Prostate gland (tissue), 2 donors: ENCODE measurements at regions not wholly inside any gene's neighbourhood (a gene's known extent, or its start where the extent isn't known, plus 50 kb on each side); places are given as distances from the start of the nearest gene placed in this dataset.

ENCODE experiments used
- DNase-seq: peaks from one replicate; pipeline ENCODE4 v3.0.0-alpha.2; 2019; ENCODE audit warnings: low spot score
- H3K27ac ChIP-seq, 2 donors: fragments of 200-600 bp; sonication (generic); 2 replicates each; pipeline ENCODE4 v1.5.1; 2017 to 2019
- H3K27me3 ChIP-seq: fragments of 200-600 bp; sonication (generic); replicated peaks from 2 replicates; pipeline ENCODE4 v1.5.1; 2019; ENCODE audit not compliant: insufficient read depth
- H3K36me3 ChIP-seq, 2 donors: fragments of 200-600 bp; sonication (generic); 1 replicate in 1 of 2; 2 replicates in 1 of 2; pipeline versions ENCODE4 v1.5.1 to v1.8.1; 2017 to 2019
- H3K4me1 ChIP-seq: fragments of 200-600 bp; sonication (generic); replicated peaks from 2 replicates; pipeline ENCODE4 v1.5.1; 2019
- H3K4me3 ChIP-seq, 2 donors: fragments of 200-600 bp; sonication (generic); 2 replicates each; pipeline ENCODE4 v1.5.1; 2017 to 2019
- H3K9me3 ChIP-seq: fragments of 200-600 bp; sonication (generic); 2 replicates; pipeline ENCODE4 v1.5.1; 2017
- CTCF ChIP-seq, 4 experiments: fragments of 200-600 bp in 2 of 4; fragments of 450-650 bp in 2 of 4; sonication (generic) in 2 of 4; IDR thresholded peaks; 1 replicate in 3 of 4; 2 replicates in 1 of 4; pipeline ENCODE4 v1.5.1; 2016 to 2019; ENCODE audit warnings: antibody characterized with exemption in 4 of 4, mild to moderate bottlenecking in 2 of 4, moderate library complexity in 2 of 4
- POLR2A ChIP-seq: fragments of 450-650 bp; IDR thresholded peaks from one replicate; pipeline ENCODE4 v1.6.1; 2016; ENCODE audit warnings: antibody characterized with exemption, mild to moderate bottlenecking
- POLR2AphosphoS5 ChIP-seq: sonication (generic); formaldehyde crosslinking; IDR thresholded peaks from one replicate; pipeline ENCODE4 v1.6.1; 2017; ENCODE audit warnings: antibody characterized with exemption
- WGBS: methylation state at CpG from one replicate; pipeline ENCODE4 v1.1.5; 2018; 5-methylcytosine and 5-hydroxymethylcytosine counted together
- intact Hi-C: fragments of 100-400 bp; cut with DNase I; formaldehyde crosslinking; loops from one replicate; pipeline ENCODE4 v1.14.2; 2022

- no peak for TF ChIP-seq POLR2A
- intact Hi-C loops: no loop called here
- Histone ChIP-seq H3K36me3 (no peaks in the 10 kb centered on the region), H3K4me1 (no peaks in the 10 kb centered on the region), H3K27ac (no peak overlapping the region), H3K4me3 (no peak overlapping the region), H3K27me3 (no peaks in the 10 kb centered on the region), H3K9me3 (no peaks in the 10 kb centered on the region)
- 93% methylated on average over 9 of the region's 9 CpGs for WGBS
- no peak for DNase-seq
These were observed 272.2 kb downstream of the TSN start for GRCh38 chr2:122027510-122028217.

DNA sequence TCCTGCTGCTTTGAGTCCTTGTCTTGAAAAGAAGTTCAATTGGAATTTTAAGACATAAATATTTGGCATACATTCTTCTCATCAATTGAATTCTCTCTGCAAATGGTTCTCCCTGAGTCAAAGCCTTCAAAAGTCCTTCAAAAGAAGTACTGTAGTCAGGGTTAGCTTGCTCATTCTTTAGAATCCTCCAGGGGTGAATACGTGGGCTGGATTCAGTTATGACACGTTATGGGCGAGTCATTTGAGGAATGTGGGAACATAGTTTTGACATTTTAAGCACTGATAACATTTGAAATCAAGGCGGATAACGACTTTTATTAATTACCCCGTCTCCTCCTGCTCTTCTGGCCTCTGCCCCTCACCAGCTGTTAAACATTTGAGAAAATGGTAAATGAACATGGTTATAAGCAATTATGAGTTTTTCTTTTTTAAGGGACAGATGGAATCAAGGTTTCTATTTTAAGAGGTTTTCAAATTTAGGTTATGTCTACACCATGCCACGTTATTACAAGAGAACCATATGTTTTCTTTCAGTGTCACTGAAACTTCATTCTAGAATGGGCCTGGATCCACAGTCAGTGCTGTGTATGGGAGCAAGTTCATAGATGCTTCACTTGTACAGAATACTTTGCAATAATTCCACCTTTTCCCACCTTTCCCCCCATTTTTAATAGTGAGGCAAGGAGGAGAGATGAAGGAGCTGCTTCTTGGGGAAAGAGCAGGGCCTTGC is 273.1 kb downstream of the TSN start:
- Histone ChIP-seq H3K27ac (no peak overlapping the region), H3K27me3 (peaks cover 4% of the 10 kb centered on the region), H3K36me3 (no peaks in the 10 kb centered on the region), H3K4me3 (no peak overlapping the region), H3K4me1 (no peaks in the 10 kb centered on the region), H3K9me3 (no peaks in the 10 kb centered on the region)
- intact Hi-C loops: no loop called here
- TF ChIP-seq POLR2AphosphoS5: no peak
- DNase-seq: no peak
- 54% methylated on average over 7 of the region's 7 CpGs for WGBS

DNA sequence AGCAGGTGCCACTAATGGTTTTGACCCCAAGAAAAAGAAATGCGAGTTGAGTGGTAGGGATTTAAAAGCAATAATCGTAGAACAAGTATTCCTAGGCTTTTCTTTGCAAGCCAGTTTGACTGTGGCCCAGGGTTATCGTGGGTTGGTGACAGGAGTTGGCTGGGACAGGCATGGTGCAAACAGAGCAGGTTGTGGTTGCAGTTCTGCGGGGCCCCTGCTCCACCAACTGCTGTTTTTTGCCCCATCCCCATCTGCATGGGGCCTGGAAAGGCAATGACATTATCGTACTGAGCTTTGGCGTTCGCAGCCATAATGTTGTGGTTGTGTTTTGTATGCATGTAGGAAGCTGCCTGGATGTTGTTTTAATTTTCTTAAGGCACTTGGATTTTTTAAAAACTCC is 274.0 kb downstream of the TSN start:
- no peak for DNase-seq
- H3K27me3 ChIP-seq: peaks cover 4% of the 10 kb centered on the region
- H3K36me3 ChIP-seq: no peaks in the 10 kb centered on the region
- no peak overlapping the region for H3K27ac ChIP-seq
- no peaks in the 10 kb centered on the region for H3K9me3 ChIP-seq
- H3K4me3 ChIP-seq: no peak overlapping the region
- TF ChIP-seq POLR2AphosphoS5 (no peak), CTCF (IDR thresholded peaks at IDR 0.05) (no peak), POLR2A (no peak)
- 94% methylated on average over 7 of the region's 7 CpGs for WGBS
- H3K4me1 ChIP-seq: no peaks in the 10 kb centered on the region
- intact Hi-C loops: no loop called here

DNA sequence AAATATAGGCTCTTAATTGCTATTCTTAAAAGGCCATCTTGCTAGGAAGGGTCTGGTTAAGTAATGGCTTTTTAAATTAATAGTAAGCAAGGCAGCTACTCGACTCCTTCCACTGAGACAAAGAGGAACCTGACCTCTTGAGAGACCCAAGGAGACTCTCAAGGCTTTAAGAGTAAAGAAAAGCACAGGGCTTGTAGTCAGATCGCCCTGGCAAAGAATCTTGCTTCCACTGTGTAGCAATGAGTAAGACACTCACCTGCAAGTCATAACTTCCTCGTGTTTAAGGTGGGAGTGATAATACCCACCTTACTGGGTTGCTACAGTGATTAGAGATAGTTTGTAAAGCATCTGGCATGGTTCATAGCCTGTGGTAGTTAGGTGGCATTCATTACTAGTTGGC is 274.5 kb downstream of the TSN start:
- 77% methylated on average over 3 of the region's 3 CpGs for WGBS
- DNase-seq: no peak
- intact Hi-C loops: no loop called here
- Histone ChIP-seq H3K4me3 (no peak overlapping the region), H3K4me1 (no peaks in the 10 kb centered on the region), H3K36me3 (no peaks in the 10 kb centered on the region), H3K27ac (no peak overlapping the region), H3K27me3 (peaks cover 4% of the 10 kb centered on the region), H3K9me3 (no peaks in the 10 kb centered on the region)
- no peak for TF ChIP-seq CTCF (IDR thresholded peaks at IDR 0.05)
- no peak for TF ChIP-seq POLR2AphosphoS5
- no peak for TF ChIP-seq POLR2A

DNA sequence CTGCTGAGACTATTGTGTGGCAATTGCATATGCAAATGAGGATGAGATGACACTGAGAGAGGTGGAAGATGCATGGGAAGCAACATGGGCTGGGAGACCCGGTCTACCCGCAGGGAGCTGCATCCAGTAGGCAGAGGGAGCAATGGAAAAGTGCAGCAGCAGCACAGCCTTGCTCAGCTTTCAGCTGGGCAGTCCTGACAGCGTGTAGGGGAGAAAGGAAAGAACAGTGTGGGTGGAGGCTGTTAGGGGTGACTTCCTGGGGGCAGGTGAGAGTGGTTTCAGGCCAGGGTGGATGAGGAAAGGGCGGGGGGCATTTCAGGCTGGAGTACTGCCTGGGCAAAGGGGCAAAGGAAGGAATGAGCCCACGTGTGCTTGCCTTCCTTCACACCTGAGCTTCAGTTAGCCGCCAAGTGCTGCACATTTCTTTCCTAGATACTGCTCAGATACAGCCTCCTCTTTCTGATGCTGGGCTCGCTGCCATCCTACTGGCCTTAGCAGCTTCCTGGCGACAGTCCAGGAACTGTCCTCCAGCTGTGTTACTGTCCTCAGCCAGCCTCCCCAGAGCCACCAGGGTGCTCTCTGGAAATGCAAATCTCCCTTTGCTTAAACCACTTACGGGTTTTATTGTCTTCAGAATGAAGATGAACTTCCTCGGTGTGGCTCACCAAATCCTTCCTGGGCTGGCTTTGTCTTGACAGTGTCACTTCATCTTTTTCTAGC is 276.3 kb downstream of the TSN start:
- peaks cover 4% of the 10 kb centered on the region for H3K27me3 ChIP-seq
- no peak for DNase-seq
- no peak overlapping the region for H3K27ac ChIP-seq
- no peaks in the 10 kb centered on the region for H3K36me3 ChIP-seq
- no peak overlapping the region for H3K4me3 ChIP-seq
- intact Hi-C loops: no loop called here
- no peaks in the 10 kb centered on the region for H3K4me1 ChIP-seq
- no peak for TF ChIP-seq POLR2A
- TF ChIP-seq POLR2AphosphoS5: no peak
- no peak for TF ChIP-seq CTCF (IDR thresholded peaks at IDR 0.05)
- WGBS: 55% methylated on average over 10 of the region's 10 CpGs
- no peaks in the 10 kb centered on the region for H3K9me3 ChIP-seq
